Fibroblast of upper back skin (primary cell): ENCODE measurements at regions not wholly inside any gene's neighbourhood (a gene's known extent, or its start where the extent isn't known, plus 50 kb on each side); places are given as distances from the start of the nearest gene placed in this dataset.
"Not testable (repeated sequence)": the region's sequence is repeated elsewhere in the genome, so short reads cannot be mapped to it uniquely, and the experiment has no call there.

ENCODE experiments used
- DNase-seq: peaks from one replicate; pipeline ENCODE4 v3.0.0-alpha.2; 2013

- no peak for DNase-seq
These were observed 80.8 kb upstream of the SLC2A1 start for GRCh38 chr1:43039228-43040055.

GRCh38 chr1:43038232-43038935 is 79.7 kb upstream of the SLC2A1 start:
- no peak for DNase-seq

- DNase-seq = no peak
These were observed 78.8 kb upstream of the SLC2A1 start for GRCh38 chr1:43037466-43037865.

GRCh38 chr1:43036932-43037331 is 78.3 kb upstream of the SLC2A1 start:
- no peak for DNase-seq

- DNase-seq = no peak
These were observed 77.4 kb upstream of the SLC2A1 start for GRCh38 chr1:43035821-43036741.

GRCh38 chr1:43034778-43035177 is 76.1 kb upstream of the SLC2A1 start:
- DNase-seq = no peak

- no peak for DNase-seq
These were observed 75.6 kb upstream of the SLC2A1 start for GRCh38 chr1:43034195-43034658.

- DNase-seq = no peak
These were observed 72.9 kb upstream of the SLC2A1 start for GRCh38 chr1:43031316-43032203.

- DNase-seq = no peak
These were observed 66.2 kb upstream of the SLC2A1 start for GRCh38 chr1:43024905-43025304.

GRCh38 chr1:43021547-43022474 is 63.1 kb upstream of the SLC2A1 start:
- no peak for DNase-seq

- DNase-seq = no peak
These were observed 60.6 kb upstream of the SLC2A1 start for GRCh38 chr1:43019226-43019625.

- no peak for DNase-seq
These were observed 59.5 kb upstream of the SLC2A1 start for GRCh38 chr1:43018121-43018520.

- peak; percentile 12 for DNase-seq
These were observed 56.6 kb upstream of the SLC2A1 start for GRCh38 chr1:43015269-43015668.

GRCh38 chr1:43014579-43014978 is 55.9 kb upstream of the SLC2A1 start:
- DNase-seq = not testable (repeated sequence)

GRCh38 chr1:43011020-43011419 is 52.4 kb upstream of the SLC2A1 start:
- no peak for DNase-seq

- DNase-seq = no peak
These were observed 50.6 kb upstream of the SLC2A1 start for GRCh38 chr1:43009274-43009673.

GRCh38 chr1:43008115-43009060 is 49.7 kb upstream of the SLC2A1 start:
- no peak for DNase-seq
